OCI-LY3 (cell line): ENCODE measurements at regions not wholly inside any gene's neighbourhood (a gene's known extent, or its start where the extent isn't known, plus 50 kb on each side); places are given as distances from the start of the nearest gene placed in this dataset.
A peak's percentile ranks its signal among the peaks of the same experiment; 100 is the strongest.

Source experiments
- H2AFZ ChIP-seq: fragments of 200-600, 300-600 bp; shearing (Covaris generic); 2 replicates; pipeline ENCODE4 v1.6.0; 2014; ENCODE audit warnings: antibody characterized with exemption, low read depth, low read length
- H3K27ac ChIP-seq: fragments of 200-600, 300-600 bp; sonication (generic); 2 replicates; pipeline ENCODE4 v1.5.1; 2014; ENCODE audit warnings: mild to moderate bottlenecking, low read length, moderate library complexity, mixed read lengths
- H3K27me3 ChIP-seq: fragments of 200-600, 300-600 bp; sonication (generic); 2 replicates; pipeline ENCODE4 v1.6.1; 2014; ENCODE audit warnings: low read depth, low read length, mixed read lengths
- H3K36me3 ChIP-seq: fragments of 200-600, 300-600 bp; sonication (generic); replicated peaks from 2 replicates; pipeline ENCODE3; 2014; ENCODE audit warnings: low read depth, low read length, mixed read lengths
- H3K4me1 ChIP-seq: fragments of 300-600, 200-600 bp; sonication (generic); 2 replicates; pipeline ENCODE4 v1.6.1; 2014; ENCODE audit warnings: low read length, mixed read lengths
- H3K4me2 ChIP-seq: fragments of 200-600, 300-600 bp; sonication (generic); 2 replicates; pipeline ENCODE4 v1.6.1; 2014; ENCODE audit warnings: low read length, mixed read lengths
- H3K4me3 ChIP-seq: fragments of 300-600, 200-600 bp; sonication (generic); 2 replicates; pipeline ENCODE4 v1.5.1; 2014; ENCODE audit warnings: antibody characterized with exemption, mild to moderate bottlenecking, low read length, moderate library complexity
- H3K79me2 ChIP-seq: fragments of 300-600, 200-600 bp; shearing (Covaris generic); 2 replicates; pipeline ENCODE4 v1.6.1; 2014; ENCODE audit warnings: mild to moderate bottlenecking, low read length, mixed read lengths
- H3K9ac ChIP-seq: fragments of 300-600, 200-600 bp; shearing (Covaris generic); 2 replicates; pipeline ENCODE4 v1.6.0; 2014; ENCODE audit warnings: mild to moderate bottlenecking, low read length, moderate library complexity
- H3K9me3 ChIP-seq: fragments of 200-600, 300-600 bp; shearing (Covaris generic); 2 replicates; pipeline ENCODE4 v1.6.1; 2014; ENCODE audit warnings: low read length, mixed read lengths; ENCODE audit not compliant: insufficient read depth
- H4K20me1 ChIP-seq: fragments of 200-600, 300-600 bp; sonication (generic); 2 replicates; pipeline ENCODE4 v1.6.1; 2016; ENCODE audit warnings: low read length, mixed read lengths; ENCODE audit not compliant: insufficient read depth
- EZH2phosphoT487 ChIP-seq: fragments of 200-600 bp; shearing (Covaris generic); IDR thresholded peaks from 2 replicates; pipeline ENCODE4 v1.6.1; 2018; ENCODE audit warnings: antibody characterized with exemption, mixed run types, low read depth
- TF ChIP-seq, protein P1 (sequence below): fragments of 200-600, 300-600 bp; sonication (generic); IDR thresholded peaks from 2 replicates; pipeline ENCODE4 v1.5.1; 2014; ENCODE audit warnings: antibody characterized with exemption, low read length, low read depth

- Histone ChIP-seq H3K27ac (no peak overlapping the region), H3K27me3 (no peaks in the 10 kb centered on the region), H2AFZ (no peak overlapping the region)
Measured at GRCh38 chr7:47091141-47091540, 490.8 kb downstream of the TNS3 start.

GRCh38 chr7:47089461-47089860, 492.4 kb downstream of the TNS3 start:
- H3K36me3 ChIP-seq = no peaks in the 10 kb centered on the region
- H4K20me1 ChIP-seq = no peaks in the 10 kb centered on the region
- no peaks in the 10 kb centered on the region for H3K27me3 ChIP-seq
- TF ChIP-seq, protein P1, sequence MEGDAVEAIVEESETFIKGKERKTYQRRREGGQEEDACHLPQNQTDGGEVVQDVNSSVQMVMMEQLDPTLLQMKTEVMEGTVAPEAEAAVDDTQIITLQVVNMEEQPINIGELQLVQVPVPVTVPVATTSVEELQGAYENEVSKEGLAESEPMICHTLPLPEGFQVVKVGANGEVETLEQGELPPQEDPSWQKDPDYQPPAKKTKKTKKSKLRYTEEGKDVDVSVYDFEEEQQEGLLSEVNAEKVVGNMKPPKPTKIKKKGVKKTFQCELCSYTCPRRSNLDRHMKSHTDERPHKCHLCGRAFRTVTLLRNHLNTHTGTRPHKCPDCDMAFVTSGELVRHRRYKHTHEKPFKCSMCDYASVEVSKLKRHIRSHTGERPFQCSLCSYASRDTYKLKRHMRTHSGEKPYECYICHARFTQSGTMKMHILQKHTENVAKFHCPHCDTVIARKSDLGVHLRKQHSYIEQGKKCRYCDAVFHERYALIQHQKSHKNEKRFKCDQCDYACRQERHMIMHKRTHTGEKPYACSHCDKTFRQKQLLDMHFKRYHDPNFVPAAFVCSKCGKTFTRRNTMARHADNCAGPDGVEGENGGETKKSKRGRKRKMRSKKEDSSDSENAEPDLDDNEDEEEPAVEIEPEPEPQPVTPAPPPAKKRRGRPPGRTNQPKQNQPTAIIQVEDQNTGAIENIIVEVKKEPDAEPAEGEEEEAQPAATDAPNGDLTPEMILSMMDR = no peak
- TF ChIP-seq EZH2phosphoT487 = no peak
- H3K4me2 ChIP-seq = no peak overlapping the region
- no peaks in the 10 kb centered on the region for H3K9me3 ChIP-seq
- H3K4me1 ChIP-seq = no peaks in the 10 kb centered on the region
- no peaks in the 10 kb centered on the region for H3K79me2 ChIP-seq
- H3K4me3 ChIP-seq = no peak overlapping the region
- H2AFZ ChIP-seq = no peak overlapping the region
- no peak overlapping the region for H3K9ac ChIP-seq
- no peak overlapping the region for H3K27ac ChIP-seq

More at GRCh38 chr7:47091141-47091540, 490.8 kb downstream of the TNS3 start:
- Histone ChIP-seq H3K4me1 (no peaks in the 10 kb centered on the region), H3K9ac (no peak overlapping the region), H4K20me1 (no peaks in the 10 kb centered on the region), H3K36me3 (no peaks in the 10 kb centered on the region), H3K4me2 (no peak overlapping the region), H3K4me3 (no peak overlapping the region), H3K79me2 (no peaks in the 10 kb centered on the region), H3K9me3 (no peaks in the 10 kb centered on the region)
- TF ChIP-seq, protein P1 = no peak
- no peak for TF ChIP-seq EZH2phosphoT487

GRCh38 chr7:47089068-47089417, 492.9 kb downstream of the TNS3 start:
- H3K4me2 ChIP-seq = no peak overlapping the region
- H3K79me2 ChIP-seq = no peaks in the 10 kb centered on the region
- H3K9ac ChIP-seq = no peak overlapping the region
- no peak overlapping the region for H2AFZ ChIP-seq
- H3K27me3 ChIP-seq = no peaks in the 10 kb centered on the region
- no peaks in the 10 kb centered on the region for H4K20me1 ChIP-seq
- no peaks in the 10 kb centered on the region for H3K9me3 ChIP-seq
- H3K27ac ChIP-seq = no peak overlapping the region
- H3K36me3 ChIP-seq = no peaks in the 10 kb centered on the region
- no peak overlapping the region for H3K4me3 ChIP-seq
- TF ChIP-seq EZH2phosphoT487 = no peak
- TF ChIP-seq, protein P1 = no peak
- H3K4me1 ChIP-seq = no peaks in the 10 kb centered on the region

- no peaks in the 10 kb centered on the region for H3K36me3 ChIP-seq
- no peaks in the 10 kb centered on the region for H3K27me3 ChIP-seq
- H3K9me3 ChIP-seq = no peaks in the 10 kb centered on the region
- H2AFZ ChIP-seq = 0 out of 2 replicates have a peak overlapping the region, but pooled peaks have one; percentile 21
- no peak overlapping the region for H3K9ac ChIP-seq
- peak overlapping the region; percentile 46 for H3K4me3 ChIP-seq
- H4K20me1 ChIP-seq = no peaks in the 10 kb centered on the region
- peak overlapping the region; percentile 63 for H3K4me2 ChIP-seq
- no peaks in the 10 kb centered on the region for H3K79me2 ChIP-seq
- H3K4me1 ChIP-seq = no peaks in the 10 kb centered on the region
- TF ChIP-seq, protein P1 = peak; percentile 87
- TF ChIP-seq EZH2phosphoT487 = no peak
- H3K27ac ChIP-seq = no peak overlapping the region
Measured at GRCh38 chr7:47088329-47089067, 493.4 kb downstream of the TNS3 start.
